ENCODE measurements at regions not wholly inside any gene's neighbourhood (a gene's known extent, or its start where the extent isn't known, plus 50 kb on each side); places are given as distances from the start of the nearest gene placed in this dataset.

DNA sequence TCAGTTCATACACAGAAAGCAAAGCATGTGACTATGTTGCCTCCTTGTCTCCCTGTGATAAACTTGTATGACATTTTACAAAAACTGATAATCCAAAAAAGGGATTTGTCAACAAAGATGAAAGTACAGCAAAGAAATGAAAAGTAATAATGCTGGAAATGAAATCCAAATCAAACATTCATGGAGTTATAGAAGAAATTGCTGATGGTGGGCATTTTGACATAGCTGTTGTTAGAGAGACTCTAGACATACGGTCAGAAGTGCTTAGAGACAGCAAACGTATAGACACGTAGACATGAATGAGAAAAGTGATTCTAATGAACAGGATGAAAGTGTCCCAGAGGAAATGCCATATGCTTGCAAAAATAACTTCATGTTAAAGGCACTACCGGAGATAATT lies 186.9 kb upstream of the RGMB start:
- no peak for DNase-seq (ENCODE audit: low read depth)
- TF ChIP-seq, protein P1, sequence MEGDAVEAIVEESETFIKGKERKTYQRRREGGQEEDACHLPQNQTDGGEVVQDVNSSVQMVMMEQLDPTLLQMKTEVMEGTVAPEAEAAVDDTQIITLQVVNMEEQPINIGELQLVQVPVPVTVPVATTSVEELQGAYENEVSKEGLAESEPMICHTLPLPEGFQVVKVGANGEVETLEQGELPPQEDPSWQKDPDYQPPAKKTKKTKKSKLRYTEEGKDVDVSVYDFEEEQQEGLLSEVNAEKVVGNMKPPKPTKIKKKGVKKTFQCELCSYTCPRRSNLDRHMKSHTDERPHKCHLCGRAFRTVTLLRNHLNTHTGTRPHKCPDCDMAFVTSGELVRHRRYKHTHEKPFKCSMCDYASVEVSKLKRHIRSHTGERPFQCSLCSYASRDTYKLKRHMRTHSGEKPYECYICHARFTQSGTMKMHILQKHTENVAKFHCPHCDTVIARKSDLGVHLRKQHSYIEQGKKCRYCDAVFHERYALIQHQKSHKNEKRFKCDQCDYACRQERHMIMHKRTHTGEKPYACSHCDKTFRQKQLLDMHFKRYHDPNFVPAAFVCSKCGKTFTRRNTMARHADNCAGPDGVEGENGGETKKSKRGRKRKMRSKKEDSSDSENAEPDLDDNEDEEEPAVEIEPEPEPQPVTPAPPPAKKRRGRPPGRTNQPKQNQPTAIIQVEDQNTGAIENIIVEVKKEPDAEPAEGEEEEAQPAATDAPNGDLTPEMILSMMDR (conservative IDR thresholded peaks at IDR 0.05; ENCODE audit: low read depth, low read length): no peak
- no peak overlapping the region for H3K4me3 ChIP-seq (ENCODE audit: low read length)

DNA sequence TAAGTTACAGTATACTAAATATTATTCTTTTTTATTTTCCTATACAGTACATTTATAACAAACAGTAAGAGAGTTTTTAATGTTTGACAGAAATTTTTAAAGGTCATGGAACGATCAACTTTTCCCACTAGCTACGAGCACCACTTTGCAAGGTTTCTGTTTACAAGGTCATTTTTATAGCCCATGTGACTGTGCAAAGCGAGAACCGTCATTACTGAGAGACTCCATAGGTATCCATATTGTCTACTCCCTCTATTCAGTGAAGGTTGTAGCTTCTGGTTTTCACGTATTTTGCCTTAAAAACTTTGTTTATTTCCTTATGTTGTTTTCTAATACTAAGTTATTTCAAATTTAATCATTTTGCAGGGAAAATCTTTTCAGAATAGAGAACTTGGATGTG lies 186.3 kb upstream of the RGMB start:
- TF ChIP-seq, protein P1 (conservative IDR thresholded peaks at IDR 0.05; ENCODE audit: low read depth, low read length): no peak

DNA sequence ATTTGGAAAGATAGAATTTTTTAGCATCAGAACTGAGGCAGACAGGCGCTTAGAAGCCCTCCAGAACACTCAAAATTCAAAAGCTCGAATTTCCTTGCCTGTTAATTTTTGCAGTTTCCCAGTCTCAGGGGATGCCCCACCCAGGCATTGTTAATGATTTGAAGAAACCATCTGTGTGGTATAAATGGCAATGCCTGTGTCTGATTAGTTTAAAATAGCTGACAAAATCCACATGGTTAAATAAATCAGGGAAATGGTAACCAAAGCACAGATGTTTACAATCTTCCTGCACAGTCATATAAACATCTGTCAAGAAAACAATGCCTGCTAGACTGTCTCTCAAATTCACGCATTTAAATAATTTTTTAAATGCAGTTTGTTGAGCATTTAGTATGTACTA lies 185.2 kb upstream of the RGMB start:
- TF ChIP-seq, protein P1 (conservative IDR thresholded peaks at IDR 0.05; ENCODE audit: low read depth, low read length): no peak
- H3K4me3 ChIP-seq (ENCODE audit: low read length): no peak overlapping the region
- DNase-seq (ENCODE audit: low read depth): no peak

More for the DNA sequence above, 186.3 kb upstream of the RGMB start:
- no peak for DNase-seq (ENCODE audit: low read depth)
- no peak overlapping the region for H3K4me3 ChIP-seq (ENCODE audit: low read length)

DNA sequence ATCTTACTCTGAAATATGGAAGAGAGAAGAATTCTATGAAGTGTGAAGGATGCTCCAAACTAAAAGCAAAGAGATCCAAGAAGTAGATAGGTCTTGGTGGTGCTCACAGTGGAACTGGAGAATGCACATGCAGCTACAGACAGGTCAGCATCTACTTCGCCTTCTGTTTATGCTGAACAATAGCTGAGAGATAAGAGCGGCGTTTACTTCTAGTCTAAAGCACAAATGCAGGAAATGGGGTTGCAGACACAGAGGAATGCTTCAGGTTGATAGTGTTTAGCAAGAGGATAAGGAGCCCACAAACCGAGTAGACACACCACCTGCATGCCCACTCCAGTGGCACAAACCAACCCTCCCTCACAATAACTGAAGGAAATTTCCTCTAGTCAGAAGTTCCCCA lies 180.0 kb upstream of the RGMB start:
- DNase-seq (ENCODE audit: low read depth): no peak
- TF ChIP-seq, protein P1 (conservative IDR thresholded peaks at IDR 0.05; ENCODE audit: low read depth, low read length): no peak
- no peak overlapping the region for H3K4me3 ChIP-seq (ENCODE audit: low read length)

DNA sequence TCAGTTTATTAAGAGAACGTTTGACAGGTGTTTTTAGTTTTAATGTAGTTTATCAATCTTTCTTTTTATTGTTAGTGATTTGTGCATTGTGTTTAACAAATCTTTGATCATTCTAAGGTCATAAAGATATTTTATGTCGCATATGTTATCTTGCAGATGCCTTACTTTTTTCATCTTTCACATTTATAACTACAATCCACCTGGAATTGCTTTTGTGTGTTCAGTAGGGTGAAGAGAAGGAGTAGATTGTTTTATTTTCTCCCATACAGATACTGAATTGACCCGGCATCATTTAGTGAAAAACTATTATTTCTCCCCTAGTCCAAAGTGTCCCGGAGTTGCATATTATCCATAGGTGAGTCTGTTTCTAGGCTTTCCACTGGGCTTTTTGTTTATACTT lies 179.4 kb upstream of the RGMB start:
- DNase-seq (ENCODE audit: low read depth): no peak
- H3K4me3 ChIP-seq (ENCODE audit: low read length): no peak overlapping the region
- TF ChIP-seq, protein P1 (conservative IDR thresholded peaks at IDR 0.05; ENCODE audit: low read depth, low read length): no peak

DNA sequence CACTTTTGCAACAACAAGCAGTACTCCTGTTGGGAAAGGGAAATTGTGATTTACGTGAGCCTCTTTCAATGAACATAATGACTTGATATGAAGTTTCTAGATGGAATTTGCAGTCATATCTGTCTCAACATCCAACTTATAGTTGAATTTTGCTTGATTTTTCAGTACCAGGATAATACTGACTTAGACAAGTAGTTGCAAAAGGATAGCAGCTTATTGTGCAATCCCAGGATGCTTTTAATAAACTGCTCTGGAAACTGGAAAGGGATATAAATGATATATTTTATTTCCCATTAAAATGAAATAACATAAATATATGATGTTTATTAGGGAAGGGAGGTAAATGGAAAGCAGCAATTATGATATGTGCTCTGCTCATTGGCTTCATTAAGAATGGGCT lies 174.4 kb upstream of the RGMB start:
- no peak for DNase-seq (ENCODE audit: low read depth)
- TF ChIP-seq, protein P1 (conservative IDR thresholded peaks at IDR 0.05; ENCODE audit: low read depth, low read length): no peak
- no peak overlapping the region for H3K4me3 ChIP-seq (ENCODE audit: low read length)

DNA sequence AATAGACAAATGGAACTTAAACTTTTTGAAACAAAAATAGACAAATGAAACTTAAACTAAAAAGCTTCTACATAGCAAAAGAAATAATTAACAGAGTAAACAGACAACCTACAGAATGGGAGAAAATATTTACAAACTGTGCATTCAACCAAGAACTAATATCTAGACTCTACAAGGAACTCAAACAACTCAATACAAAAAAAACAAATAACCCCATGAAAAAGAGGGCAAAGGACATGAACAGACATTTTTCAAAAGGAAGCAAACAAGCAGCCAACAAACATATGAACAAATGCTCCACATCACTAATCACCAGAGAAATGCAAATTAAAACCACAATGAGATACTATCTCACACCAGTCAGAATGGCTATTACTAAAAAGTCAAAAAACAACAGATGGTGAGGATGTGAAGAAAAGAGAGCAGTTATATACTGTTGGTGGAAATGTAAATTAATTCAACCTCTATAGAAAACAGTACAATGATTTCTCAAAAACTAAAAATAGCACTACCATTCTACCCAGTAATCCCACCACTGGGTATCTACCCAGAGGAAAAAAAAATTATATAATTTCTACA lies 170.8 kb upstream of the RGMB start:
- no peak for DNase-seq (ENCODE audit: low read depth)
- no peak overlapping the region for H3K4me3 ChIP-seq (ENCODE audit: low read length)
- TF ChIP-seq, protein P1 (conservative IDR thresholded peaks at IDR 0.05; ENCODE audit: low read depth, low read length): no peak

All from retinal pigment epithelial cell (primary cell).